Activated CD8-positive, alpha-beta memory T cell treated with anti-CD3 and anti-CD28 coated beads for 48 hours (primary cell): ENCODE measurements at regions not wholly inside any gene's neighbourhood (a gene's known extent, or its start where the extent isn't known, plus 50 kb on each side); places are given as distances from the start of the nearest gene placed in this dataset.

Source experiments
- DNase-seq, 3 experiments: peaks; one replicate each; pipeline ENCODE4 v3.0.0-alpha.2; 2020; ENCODE audit warnings: low read depth in 2 of 3, low spot score in 2 of 3

- no peak for DNase-seq
Observed at GRCh38 chr6:165883851-165884640, 221.0 kb upstream of the PDE10A start.

GRCh38 chr6:165881806-165882205 lies 218.8 kb upstream of the PDE10A start:
- DNase-seq: no peak

GRCh38 chr6:165880686-165881085 lies 217.6 kb upstream of the PDE10A start:
- no peak for DNase-seq

GRCh38 chr6:165877773-165878172 lies 214.7 kb upstream of the PDE10A start:
- DNase-seq: no peak

GRCh38 chr6:165877192-165877591 lies 214.2 kb upstream of the PDE10A start:
- no peak for DNase-seq

- DNase-seq: no peak
Observed at GRCh38 chr6:165876588-165876987, 213.5 kb upstream of the PDE10A start.

GRCh38 chr6:165875946-165876345 lies 212.9 kb upstream of the PDE10A start:
- DNase-seq: no peak

- no peak for DNase-seq
Observed at GRCh38 chr6:165873976-165874375, 210.9 kb upstream of the PDE10A start.

- no peak for DNase-seq
Observed at GRCh38 chr6:165872811-165873210, 209.8 kb upstream of the PDE10A start.

- no peak for DNase-seq
Observed at GRCh38 chr6:165872311-165872710, 209.3 kb upstream of the PDE10A start.

GRCh38 chr6:165871571-165871970 lies 208.5 kb upstream of the PDE10A start:
- DNase-seq: no peak

- no peak for DNase-seq
Observed at GRCh38 chr6:165869526-165869925, 206.5 kb upstream of the PDE10A start.

GRCh38 chr6:165864925-165865324 lies 201.9 kb upstream of the PDE10A start:
- no peak for DNase-seq

- no peak for DNase-seq
Observed at GRCh38 chr6:165864218-165864617, 201.2 kb upstream of the PDE10A start.

GRCh38 chr6:165863801-165864200 lies 200.8 kb upstream of the PDE10A start:
- DNase-seq: no peak

- DNase-seq: no peak
Observed at GRCh38 chr6:165862813-165863212, 199.8 kb upstream of the PDE10A start.

GRCh38 chr6:165861226-165861625 lies 198.2 kb upstream of the PDE10A start:
- DNase-seq: no peak

GRCh38 chr6:165858586-165858985 lies 195.5 kb upstream of the PDE10A start:
- DNase-seq: no peak

GRCh38 chr6:165855856-165856255 lies 192.8 kb upstream of the PDE10A start:
- no peak for DNase-seq

GRCh38 chr6:165854863-165855593 lies 192.0 kb upstream of the PDE10A start:
- no peak for DNase-seq

GRCh38 chr6:165854061-165854862 lies 191.2 kb upstream of the PDE10A start:
- no peak for DNase-seq

- DNase-seq: no peak
Observed at GRCh38 chr6:165852676-165853075, 189.6 kb upstream of the PDE10A start.
